ENCODE measurements at regions not wholly inside any gene's neighbourhood (a gene's known extent, or its start where the extent isn't known, plus 50 kb on each side); places are given as distances from the start of the nearest gene placed in this dataset.

GRCh38 chr7:132630834-132631233 is 54.6 kb upstream of the PLXNA4 start:
- Histone ChIP-seq H4K91ac (ENCODE audit: low read depth, low read length) (no peak overlapping the region), H3K9ac (ENCODE audit: low read length) (no peak overlapping the region), H2BK12ac (ENCODE audit: low read length) (no peak overlapping the region), H3K4me2 (ENCODE audit: low read length) (no peak overlapping the region), H4K8ac (ENCODE audit: low read depth, low read length) (no peak overlapping the region), H3K4me1 (ENCODE audit: control insufficient read depth in 1 of 2, insufficient read depth in 2 of 2, low read length in 2 of 2) (no peaks in the 10 kb centered on the region), H3K4ac (ENCODE audit: low read depth, low read length) (no peak overlapping the region), H2BK5ac (ENCODE audit: low read depth, low read length, poor library complexity) (no peak overlapping the region), H3K36me3 (ENCODE audit: control insufficient read depth in 1 of 2, insufficient read depth in 2 of 2, low read length in 2 of 2) (no peaks in the 10 kb centered on the region), H2AFZ (ENCODE audit: insufficient read depth, low read length, poor library complexity) (no peak overlapping the region), H2AK5ac (ENCODE audit: low read length) (no peak overlapping the region), H3K79me1 (ENCODE audit: low read length) (no peaks in the 10 kb centered on the region), H3K23ac (ENCODE audit: low read length) (no peak overlapping the region), H4K12ac (ENCODE audit: low read depth, low read length) (no peak overlapping the region), H3K79me2 (ENCODE audit: control insufficient read depth, insufficient read depth, low read length, poor library complexity) (no peaks in the 10 kb centered on the region), H2BK120ac (ENCODE audit: insufficient read depth, low read length, poor library complexity) (no peak overlapping the region), H3K9me3 (ENCODE audit: insufficient read depth, low read depth, low read length) (no peaks in the 10 kb centered on the region), H3K14ac (ENCODE audit: low read length) (no peak overlapping the region), H3K27me3 (ENCODE audit: insufficient read depth, low read length) (no peaks in the 10 kb centered on the region), H3K27ac (ENCODE audit: low read depth, low read length) (no peak overlapping the region), H3K4me3 (ENCODE audit: low read depth, low read length) (no peak overlapping the region), H3K18ac (ENCODE audit: low read length) (no peak overlapping the region)
- no CpG with 5 or more reads among the region's 2 CpGs for WGBS (ENCODE audit: extremely low coverage, insufficient coverage, insufficient read length)
- no peak for DNase-seq

Measured in trophoblast cell (in vitro differentiated cells and primary cell).